Fibroblast of skin of right biceps (primary cell): ENCODE measurements at regions not wholly inside any gene's neighbourhood (a gene's known extent, or its start where the extent isn't known, plus 50 kb on each side); places are given as distances from the start of the nearest gene placed in this dataset.
"Not testable (repeated sequence)": the region's sequence is repeated elsewhere in the genome, so short reads cannot be mapped to it uniquely, and the experiment has no call there.

Experiments
- DNase-seq: peaks from one replicate; pipeline ENCODE4 v3.0.0-alpha.2; 2013

- DNase-seq, result no peak
These were observed 87.6 kb upstream of the KCNQ5 start for GRCh38 chr6:72534236-72534635.

GRCh38 chr6:72535124-72535523, 86.7 kb upstream of the KCNQ5 start:
- no peak for DNase-seq

DNA sequence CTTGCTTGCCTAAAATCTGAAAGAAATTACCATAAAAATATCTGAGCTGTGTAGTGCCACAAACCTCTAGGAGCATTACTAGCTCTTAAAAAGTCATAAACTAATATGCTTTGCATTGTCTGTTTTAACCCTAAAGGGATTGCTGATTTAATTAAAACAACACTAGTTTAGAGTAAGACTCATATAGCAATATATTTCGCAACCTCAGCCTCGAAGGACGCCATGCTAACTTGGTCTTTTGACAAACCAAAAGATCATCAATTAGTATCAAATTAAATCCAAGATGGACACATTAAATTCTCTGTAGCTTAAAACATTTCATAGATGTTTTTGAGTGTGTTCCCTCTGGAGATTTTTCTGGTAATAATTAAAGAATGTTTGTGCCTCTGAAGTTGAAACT, 74.8 kb upstream of the KCNQ5 start:
- DNase-seq, result no peak

DNA sequence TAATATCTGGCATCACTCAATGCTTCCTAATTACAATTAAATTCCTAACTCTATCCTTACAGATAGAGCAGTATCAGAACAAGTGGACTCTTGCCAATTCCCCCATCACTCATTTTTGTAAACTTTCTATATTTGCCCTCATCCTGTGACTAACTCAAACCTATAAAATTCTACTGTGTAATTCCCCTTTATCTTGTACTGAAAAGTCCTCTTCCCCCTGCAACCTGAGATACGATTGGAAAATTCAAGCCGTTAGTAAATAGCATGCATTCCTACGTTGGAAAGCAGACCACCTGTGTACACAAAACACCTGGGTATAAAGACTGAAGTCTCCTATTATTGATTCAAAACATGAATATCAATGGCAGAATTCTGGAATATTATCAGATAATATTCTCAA, 70.4 kb upstream of the KCNQ5 start:
- no peak for DNase-seq

DNA sequence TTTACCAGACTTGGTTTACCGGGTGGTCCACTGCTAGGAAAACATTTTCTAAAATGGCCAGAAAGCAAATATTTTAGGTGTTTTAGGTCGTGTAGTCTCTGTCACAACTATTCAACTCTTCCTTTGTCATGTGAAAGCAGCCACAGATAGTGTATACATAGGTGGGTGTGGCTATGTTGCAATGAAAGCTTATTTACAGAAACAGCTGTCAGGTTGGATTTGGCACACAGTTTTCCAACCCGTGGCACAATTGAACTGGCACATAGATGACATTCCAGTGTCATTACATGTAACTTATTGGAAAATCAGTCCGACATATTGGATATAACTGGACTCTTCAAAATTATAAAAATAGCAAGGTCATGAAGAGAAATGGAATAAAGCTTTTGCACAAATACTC, 68.9 kb upstream of the KCNQ5 start:
- DNase-seq, result peak; percentile 35

DNA sequence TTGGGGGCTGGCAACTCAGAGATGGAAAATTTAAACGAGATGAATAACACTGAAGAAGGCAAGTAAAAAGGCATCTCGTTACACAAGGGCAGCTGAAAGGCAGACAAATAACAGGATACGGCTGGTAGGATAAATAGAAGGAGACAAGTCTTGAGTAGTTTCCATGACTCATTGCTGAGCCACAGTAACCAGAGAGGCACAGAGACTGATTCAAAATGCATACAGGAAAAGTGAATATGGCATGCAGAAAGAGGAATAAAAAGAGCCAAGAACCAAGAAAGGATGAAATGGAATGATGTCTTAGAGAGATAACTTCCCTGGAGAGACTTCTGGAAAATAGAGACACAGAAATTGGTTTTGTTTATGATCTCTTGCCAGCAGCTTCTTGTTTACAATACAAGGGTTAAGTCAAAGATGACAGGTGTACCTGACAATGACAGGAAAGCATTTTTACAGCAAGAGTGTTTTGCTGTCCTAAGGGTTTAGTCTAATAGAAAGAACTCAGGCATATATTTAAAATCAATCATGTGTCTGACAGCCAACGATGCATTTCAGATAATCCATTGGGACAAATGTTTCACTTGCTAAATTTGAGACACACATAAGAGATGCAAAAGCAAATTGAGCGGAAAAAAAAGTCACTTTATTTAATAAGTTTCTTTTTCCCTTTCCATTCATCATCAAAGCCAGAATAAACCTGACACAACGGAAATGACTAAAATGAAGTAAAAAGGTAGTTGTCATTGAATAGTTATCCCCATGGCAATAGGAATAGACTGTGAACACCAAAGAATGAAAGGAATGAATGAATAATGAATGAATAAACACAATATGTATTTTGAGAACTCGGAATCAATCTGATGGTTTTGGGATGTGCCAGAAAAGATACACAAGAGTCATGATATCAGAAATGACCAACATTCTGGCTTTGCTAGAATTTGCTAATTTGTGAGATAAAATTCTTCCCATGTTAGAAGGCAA, 68.0 kb upstream of the KCNQ5 start:
- peak; percentile 93 for DNase-seq

- peak; percentile 56 for DNase-seq
These were observed 67.1 kb upstream of the KCNQ5 start for GRCh38 chr6:72554761-72555221.

DNA sequence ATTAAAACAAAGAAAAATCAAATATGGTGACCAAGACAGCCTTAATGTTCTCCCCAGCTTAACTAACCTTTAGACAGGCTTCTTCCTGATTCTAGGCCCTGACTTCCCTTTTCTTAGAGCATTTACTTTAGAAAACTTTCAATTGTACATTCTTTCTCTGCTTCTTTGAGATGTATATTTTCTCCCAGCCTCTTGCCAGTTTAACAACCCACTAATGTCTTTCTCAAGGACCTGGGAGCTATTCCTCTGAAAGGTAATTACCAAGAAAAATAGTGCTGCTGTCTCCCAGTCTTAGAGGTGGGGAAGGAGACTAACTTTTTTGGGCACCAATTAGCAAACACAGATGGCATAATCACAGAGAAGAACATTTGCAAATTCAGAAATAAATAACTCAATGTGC, 62.8 kb upstream of the KCNQ5 start:
- no peak for DNase-seq

DNA sequence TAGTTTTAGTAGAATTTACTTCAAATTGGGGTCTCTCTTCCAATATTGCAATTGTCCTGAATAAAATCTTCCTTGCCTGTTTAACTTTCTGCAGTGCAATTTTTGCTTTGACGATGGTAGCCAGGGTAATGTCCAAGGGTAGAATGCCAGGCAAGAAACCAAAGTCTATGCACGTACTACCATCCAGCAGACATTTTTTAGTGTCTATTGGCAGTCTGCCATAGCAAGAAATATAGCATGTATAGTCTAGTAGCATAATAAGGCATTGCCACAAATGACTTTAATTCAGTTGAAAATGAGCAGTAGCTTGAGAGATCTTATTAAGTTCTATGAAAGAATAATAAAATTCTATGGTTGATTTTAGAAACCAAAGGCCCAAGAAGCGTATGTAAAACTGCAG, 62.3 kb upstream of the KCNQ5 start:
- no peak for DNase-seq

- DNase-seq, result peak; percentile 52
These were observed 60.9 kb upstream of the KCNQ5 start for GRCh38 chr6:72560721-72561593.

DNA sequence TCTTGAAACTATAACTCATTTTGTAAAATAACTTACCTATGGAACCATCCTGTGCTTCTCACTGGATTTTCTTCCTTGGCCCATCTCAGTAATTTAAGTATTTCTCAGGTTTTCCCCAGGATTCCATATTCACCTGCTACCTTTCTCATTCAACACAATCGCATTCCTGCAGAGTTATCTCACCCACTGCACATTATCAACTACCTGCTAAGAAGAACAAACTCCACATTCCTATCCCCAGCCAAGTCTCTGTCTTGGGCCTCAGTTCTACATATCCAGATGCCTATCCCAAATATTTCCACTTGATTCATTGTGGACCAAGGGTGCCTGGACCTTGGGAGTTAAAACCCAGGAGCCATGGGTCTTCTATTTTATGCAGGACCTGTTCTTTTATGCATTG, 60.2 kb upstream of the KCNQ5 start:
- no peak for DNase-seq

- DNase-seq, result no peak
These were observed 57.6 kb upstream of the KCNQ5 start for GRCh38 chr6:72564231-72564630.

GRCh38 chr6:72571993-72572392, 49.9 kb upstream of the KCNQ5 start:
- not testable (repeated sequence) for DNase-seq
